LHCN-M2 (cell line): ENCODE measurements at regions not wholly inside any gene's neighbourhood (a gene's known extent, or its start where the extent isn't known, plus 50 kb on each side); places are given as distances from the start of the nearest gene placed in this dataset.

ENCODE experiments used
- DNase-seq: peaks from one replicate; pipeline ENCODE4 v3.0.0-alpha.2; 2012; ENCODE audit warnings: low read depth

DNA sequence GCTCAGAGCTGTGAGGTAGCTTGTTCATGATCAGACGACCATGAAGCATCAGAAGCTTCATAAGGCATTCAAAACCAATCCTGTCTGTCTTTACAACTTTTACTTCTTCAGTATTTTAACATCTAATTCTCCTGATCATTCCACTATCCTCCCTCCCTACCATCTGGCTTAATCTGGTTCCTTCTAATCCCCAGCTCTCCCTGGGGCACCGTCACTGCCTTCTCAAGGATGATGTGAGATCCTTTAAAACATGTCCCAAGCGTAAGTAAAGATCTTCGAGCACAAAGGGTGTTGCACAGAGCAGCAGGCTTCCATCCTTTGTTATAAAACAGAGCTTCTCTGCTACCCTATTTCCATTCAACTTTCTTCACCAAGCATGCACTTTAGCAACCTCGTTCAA is 362.7 kb upstream of the ARRDC4 start:
- no peak for DNase-seq

DNA sequence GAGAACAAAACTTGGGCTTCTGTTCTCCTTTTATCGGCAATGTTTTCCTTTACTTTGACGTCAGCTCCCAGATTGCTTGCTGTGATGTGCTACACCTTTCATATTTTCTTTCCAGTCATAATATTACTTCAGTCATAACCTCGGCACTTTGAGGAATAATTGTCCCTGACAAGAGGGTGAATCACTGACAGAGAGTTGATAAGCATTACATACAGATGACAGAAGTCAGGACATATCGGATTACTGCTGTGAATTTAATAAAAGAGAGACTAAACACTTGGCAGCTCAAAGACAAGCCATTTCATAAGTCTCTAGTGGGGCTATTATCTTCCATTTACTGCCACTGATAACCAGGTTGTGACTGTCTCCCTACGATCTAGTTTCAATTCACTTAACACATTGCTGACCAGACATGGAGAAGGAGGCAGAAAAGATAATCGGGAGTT is 362.1 kb upstream of the ARRDC4 start:
- DNase-seq, result no peak

DNA sequence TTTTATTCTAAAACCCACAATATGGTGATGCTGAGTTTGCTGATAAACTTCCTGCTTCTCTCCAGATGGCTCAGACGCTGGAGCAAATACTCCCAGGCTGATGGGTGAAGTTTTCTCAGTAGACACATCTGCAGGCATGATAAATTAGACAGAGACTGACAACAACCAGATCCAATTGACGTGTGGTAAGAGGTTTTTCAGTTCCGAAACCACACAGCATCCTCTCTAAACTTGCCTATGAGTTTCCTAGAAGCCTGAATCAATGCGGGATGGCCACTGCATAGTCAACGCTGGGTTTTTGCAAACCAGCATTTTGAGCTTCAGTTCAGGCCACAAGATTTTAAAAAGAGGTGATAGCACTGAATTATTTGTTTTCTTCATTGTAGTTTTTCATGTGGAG is 360.3 kb upstream of the ARRDC4 start:
- no peak for DNase-seq

DNA sequence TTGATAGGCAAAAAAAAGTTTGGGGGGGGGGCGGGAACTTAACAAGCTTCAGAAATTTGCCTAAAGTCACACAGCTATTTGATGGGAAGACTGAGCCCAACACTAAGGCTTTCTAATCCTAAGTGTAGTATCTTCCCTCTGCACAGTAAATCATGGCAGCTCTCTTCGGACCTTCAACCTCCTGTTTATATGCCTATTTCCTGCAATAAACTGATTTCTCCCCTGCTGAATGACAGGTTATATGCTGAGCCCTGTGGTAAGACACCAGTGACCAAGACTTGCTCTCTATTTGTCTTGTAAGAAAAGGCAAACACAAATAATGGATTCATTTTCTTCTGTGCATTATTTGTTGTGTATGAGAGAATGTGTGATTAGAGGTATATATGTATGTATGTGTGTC is 355.8 kb upstream of the ARRDC4 start:
- DNase-seq, result no peak

DNA sequence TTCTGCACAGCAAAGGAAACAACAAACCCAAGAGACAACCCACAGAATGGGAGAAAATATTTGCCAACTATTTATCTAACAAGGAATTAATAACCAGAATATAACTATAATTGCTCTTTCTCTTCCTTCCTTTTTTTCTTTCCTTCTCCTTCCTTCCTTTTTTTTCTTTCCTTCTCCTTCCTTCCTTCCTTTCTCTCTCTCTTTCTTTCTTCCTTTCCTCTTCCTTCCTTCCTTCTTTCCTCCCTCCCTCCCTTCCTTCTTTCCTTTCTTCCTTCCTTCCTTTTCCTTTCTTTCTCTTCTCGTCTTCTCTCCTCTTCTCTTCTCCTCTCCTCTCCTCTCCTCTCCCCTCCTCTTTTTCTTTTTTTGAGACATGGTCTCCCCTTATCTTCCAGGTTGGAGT is 345.4 kb upstream of the ARRDC4 start:
- no peak for DNase-seq

DNA sequence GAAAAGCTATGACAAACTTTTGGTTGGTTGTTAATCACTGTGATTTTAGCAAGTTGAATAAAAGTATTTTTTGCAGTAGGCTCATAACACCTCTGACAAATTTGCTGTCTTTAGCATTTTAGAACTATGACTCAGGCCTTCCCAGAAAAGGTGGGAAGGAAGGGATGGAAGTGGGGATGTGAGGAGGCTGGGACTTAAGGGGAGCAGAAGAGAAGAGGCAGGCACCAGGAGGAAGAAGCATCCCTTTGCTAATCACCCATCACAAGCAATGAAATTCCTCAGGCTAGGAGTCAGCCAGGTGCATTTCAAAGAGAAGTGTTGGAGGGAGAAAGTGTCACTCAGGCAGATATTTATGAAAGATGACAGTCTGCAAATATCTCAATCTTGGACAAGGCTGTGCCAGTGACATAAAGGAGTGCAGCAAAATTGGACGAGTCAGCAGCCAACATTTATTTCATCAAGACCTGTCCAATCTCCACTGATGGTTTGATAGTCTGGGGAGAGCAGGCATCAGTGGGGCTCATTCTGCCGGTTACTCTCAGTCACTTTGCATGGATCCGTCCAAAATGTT is 337.3 kb upstream of the ARRDC4 start:
- DNase-seq, result no peak

DNA sequence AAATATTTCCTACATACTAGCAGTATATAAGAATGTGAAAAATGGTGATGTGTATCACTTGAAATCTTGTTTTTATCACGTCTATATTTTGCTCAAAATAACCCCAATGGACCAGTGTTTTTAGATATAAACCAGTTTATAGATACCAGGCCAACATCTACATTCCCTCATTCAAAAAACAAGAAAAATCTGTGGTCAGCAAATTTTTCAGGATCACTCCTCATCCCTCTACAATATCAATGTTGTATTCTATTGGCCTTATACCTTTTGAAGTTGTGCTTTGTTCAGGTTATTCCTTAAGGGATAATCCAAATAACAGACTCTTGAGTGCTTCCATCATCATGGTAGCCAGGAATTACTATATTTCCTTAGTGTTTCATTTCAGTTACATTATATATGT is 332.9 kb upstream of the ARRDC4 start:
- DNase-seq, result no peak

DNA sequence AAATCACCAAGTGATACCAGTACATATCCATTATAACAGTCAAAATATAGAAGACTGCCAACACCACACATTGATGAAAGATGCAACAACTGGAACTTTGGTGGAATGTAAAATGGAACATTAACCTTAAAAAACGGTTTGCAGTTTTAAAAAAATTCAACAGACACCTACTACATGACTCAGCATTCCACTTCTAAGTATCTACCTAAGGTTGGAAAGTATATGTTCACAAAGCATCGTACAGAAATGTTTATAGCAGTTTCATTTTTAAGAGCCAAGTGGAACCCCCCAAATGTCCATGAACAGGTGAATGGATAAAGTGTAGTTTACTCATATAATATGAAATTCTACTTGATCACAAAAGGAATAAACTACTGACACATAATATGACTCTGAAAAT is 314.7 kb upstream of the ARRDC4 start:
- no peak for DNase-seq

DNA sequence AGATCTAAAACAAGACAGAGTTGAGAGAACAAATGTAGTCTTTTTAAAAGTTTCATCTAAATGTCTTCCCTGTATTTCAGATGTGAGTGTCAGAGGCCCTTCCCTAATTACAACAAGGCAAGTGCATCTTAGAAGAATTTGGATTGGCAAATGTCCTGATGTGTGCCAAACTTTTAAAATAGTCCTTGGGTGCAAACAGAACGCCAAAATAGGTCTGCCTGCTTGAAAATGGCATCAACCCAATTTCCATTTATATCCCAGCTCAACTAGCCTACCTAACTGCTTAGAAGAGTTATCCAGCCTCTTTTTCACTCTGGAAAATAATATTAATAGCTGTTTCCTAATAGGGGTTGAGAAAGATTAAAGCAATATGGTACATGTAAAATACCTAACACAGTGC is 311.8 kb upstream of the ARRDC4 start:
- DNase-seq, result no peak

DNA sequence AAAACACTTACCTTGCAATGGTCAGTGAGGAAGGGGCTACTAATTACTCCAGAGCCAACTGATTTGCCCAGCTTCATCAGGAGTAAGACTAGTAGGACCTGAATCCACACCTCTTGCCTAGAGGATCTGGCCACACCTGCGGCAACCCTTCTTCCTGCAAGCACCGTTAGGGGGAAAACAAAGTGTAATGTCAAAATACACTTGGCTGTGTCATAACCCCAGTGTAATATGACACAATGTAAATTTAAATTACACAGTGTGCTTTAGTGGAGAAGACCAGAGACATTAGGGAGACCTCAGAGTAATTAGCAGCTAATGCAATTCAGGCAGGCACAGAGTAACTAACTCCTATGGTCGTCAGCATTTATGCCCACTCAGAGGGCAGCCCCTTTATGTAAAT is 308.5 kb upstream of the ARRDC4 start:
- no peak for DNase-seq

DNA sequence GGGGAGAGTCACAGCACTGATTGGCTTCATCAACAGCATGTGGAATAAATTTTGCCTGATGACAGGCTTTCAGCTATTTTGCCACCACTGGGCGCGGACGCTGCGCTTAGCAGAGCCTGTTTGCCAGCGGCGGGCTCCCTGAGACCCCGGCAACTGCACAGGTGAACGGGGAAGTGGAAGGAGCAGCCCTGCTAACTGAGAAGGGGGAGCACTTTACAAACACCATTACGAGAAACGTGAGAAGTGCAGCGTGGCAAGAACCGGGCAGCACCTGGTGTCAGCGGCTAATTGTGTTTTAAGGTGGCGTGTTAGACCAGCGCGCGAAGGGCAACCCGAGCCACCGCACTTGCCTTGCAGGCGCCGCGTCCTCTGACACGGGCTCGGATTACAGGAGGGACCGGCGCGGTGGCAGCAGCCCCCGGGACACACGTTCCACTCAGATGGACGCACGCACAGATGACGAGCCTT is 307.8 kb upstream of the ARRDC4 start:
- DNase-seq, result no peak

DNA sequence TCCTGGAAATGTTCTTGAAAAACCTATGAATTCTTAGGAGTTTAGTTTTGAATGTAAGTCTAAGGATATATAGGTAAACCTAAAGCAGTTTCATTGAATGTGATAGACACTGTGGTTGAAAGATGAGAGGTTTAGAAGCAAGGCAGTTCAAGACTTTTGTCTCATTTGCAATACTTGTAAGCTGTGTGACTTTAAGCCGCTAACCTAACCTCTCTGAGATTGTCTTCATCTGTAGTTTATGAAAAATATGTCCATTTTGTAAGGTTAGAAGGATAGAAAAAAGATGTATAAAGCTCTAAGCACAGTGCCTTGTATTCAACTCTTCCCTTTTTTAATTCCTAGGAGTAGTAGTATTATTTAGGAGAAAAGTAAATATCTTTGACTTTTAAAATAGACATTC is 306.6 kb upstream of the ARRDC4 start:
- no peak for DNase-seq

DNA sequence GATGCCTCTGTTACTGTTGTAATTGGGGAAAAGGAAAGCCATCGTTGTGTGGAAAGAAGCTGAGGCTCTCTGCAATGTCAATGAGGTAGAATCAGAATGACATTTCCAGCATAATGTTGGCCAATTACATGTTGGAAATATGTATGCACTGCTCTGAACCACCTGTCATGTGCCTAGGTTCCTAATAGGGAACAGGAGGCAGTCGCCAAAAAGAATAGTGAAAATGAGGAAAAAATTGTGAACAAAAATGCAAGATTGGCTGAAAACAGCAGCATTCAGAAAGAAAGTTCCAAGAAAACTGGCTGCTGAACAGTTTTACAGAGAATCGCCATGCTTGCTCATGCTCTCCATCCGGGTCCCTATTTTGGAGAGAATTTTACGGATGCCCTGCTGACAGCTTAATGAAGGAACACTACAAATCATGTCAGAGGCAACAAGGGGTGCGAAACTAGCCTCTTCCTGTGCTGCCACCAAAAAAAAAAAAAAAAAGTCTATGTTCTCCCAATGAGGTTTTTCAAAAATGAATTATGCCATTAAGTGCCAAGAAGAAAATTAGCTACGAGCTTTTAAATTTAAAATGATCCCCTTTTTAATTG is 305.9 kb upstream of the ARRDC4 start:
- DNase-seq, result no peak

DNA sequence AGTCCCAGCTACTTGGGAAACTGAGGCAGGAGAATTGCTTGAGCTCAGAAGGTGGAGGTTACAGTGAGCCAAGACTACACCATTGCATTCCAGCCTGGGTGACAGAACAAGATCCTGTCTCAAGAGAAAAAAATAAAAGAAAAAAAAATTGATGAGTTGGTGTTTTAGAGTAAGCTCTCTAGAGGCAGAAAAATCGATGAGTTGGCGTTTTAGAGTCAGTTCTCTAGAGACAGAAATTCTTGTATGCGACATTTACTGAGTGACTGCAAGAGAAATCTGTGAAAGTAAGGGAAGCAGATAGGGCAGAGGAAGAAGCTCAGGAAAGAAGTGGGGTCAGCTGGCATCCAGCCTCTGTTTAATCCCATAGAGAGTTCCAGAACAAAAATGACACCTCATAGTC is 298.7 kb upstream of the ARRDC4 start:
- no peak for DNase-seq

DNA sequence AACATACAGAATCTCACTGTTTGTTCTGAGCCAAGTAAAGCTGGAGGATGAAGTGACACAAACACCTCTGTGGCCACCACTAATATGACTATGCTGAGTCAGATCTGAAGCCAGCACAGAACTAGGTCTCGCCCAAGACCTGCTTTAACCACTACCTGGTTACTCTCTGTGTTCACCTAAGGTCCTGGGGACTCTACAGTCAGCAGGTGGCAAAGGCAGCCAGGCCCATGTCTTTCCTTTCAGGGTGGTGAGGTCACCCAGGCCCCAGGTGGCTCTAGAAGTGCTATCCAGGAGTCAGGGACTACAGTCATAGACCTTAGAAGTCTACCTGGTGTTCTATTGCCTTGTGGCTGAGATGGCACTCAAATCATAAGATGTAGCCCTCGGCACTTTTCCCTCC is 287.9 kb upstream of the ARRDC4 start:
- DNase-seq, result no peak

DNA sequence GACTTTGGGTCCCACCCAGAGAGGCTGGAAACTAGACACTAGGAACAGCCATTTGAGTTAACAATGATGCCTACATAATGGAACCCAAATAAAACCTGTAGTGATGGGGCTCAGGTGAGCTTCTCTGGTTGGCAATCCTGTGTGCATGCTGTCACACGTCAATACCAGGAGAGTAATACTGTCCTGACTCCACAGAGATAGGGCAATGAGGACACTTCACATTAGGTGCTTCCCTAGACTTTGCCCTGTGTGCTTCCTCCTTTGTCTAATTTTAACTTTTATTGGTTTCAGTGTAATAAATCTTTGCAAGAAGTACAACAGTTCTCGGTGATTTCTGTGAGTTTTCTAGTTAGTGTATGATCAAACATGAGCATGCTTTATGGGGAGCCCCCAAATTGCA is 281.8 kb upstream of the ARRDC4 start:
- DNase-seq, result no peak

DNA sequence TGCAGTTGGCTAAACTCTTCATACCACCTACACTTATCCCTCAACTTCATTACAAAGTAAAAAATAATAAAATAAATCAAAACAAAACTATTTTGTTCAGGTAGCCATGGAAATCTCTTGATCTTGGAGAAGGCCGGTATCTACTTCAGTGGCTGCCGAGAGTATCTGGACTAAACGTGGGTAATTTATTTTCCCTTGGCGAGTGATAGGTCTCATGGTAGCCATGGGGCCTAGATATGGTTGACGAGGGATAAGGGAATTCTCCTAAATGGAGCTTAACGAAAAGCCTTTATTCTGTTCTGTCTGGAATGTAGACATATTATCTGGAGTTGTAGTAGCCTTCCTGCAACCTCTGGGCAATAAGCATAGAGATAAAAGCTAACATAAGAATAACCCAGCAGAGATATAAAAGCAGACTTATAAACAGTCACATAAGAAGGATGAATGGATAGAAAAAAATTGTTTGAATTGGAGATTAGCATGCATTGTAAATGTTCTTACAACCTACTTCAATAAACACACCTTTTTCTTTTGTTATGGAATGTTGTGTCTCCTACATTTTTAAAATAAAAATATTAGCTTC is 281.3 kb upstream of the ARRDC4 start:
- DNase-seq, result no peak

DNA sequence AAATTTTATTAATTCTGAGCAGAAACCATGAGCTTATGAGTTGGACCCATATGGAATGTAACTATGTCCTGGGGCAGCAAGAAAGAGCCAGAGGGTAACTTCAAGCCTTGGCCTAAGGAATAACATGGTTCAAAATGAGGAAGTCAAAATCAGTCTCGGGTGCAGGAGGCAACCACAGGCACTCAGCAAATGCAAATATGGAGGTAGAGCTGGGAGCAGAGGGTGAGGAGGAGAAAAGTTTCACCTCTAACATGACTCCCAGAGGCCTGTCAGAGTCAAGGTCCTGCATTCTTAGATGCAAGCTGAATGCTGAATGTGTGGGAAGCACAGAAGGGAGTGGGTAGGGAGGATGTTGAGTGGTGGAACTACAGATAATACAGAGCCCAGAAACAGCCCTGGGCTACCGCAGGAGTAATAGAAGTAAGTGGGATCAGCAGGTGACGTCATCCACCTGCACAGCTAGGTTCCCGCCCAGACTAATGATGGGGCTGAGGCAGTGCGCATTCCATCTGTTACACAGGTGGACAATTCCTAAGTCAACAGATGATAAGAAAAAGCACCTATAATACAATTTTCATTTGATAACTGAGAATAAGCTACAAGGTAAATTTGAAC is 279.8 kb upstream of the ARRDC4 start:
- no peak for DNase-seq

DNA sequence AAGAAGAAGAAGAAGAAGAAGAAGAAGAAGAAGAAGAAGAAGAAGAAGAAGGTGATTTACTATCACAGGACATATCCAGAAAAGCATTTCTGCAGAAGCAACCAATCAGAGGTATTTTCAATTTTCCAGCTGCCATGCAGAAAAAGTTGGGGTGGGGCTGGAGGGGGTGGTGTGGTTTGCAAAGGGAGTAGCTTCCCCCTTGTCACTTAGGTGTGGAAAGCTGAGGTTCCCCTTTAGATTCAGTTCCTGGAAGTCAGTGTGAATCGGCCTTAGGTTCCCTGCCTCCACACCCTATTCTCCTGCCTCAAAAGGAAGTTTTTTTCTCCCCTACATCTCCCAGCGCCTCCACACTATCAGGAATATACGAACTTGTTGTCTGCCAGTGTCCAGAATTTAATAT is 276.7 kb upstream of the ARRDC4 start:
- no peak for DNase-seq

DNA sequence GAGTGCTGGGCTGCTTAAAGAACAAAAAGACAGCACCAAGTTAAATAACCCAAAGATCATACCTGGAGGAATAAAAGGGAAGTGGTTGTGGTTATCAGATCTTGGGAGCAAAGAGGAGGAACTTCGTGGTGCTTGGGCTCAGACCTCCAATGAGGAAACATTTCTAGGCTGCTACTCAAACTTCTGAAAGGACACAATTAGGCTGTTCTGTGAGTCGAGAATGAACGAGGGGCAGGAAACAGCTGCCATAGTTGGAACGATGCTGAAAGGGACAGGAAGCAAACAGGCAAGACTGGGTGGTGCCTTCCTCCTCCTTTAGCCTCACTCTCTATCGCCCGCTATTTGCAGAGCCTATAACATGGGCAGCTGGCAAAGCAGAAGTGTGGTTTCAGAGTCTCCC is 276.3 kb upstream of the ARRDC4 start:
- DNase-seq, result no peak

DNA sequence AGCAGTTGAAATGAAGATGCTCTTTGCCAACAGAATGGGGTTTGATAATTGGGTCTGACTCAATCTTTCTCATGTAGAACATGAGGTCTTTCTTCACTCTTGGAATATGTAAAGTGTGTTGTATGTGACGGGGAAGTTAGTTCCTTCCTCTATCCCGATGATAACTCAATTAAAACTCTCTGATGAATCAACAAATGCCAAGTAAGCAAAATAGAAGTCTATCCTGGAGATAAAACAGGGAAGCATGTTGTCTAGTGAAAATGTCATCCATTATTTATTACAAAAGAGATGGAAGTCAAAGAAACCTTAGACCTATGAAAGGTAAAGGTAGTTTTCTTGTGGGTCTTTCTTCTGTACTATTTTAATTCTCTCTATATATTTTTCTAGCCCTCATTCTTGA is 274.2 kb upstream of the ARRDC4 start:
- DNase-seq, result no peak

DNA sequence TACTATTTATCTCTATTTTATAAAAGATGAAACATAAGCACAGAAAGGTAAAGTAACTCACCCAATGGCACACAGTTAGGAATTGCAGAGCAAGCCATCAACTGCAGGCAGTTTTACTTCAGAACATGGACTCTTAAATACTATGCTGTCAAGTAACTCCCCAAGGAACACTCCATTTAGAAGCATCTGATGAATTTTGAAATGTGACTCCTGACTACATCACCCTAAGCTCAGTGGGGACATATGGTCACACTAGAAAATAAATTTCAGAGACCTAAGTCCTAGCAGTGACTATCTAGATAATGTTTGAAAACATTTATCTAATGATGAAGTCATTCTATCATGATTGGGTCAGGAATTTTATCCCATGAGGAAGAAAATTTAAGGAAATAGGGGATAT is 272.8 kb upstream of the ARRDC4 start:
- DNase-seq, result no peak

DNA sequence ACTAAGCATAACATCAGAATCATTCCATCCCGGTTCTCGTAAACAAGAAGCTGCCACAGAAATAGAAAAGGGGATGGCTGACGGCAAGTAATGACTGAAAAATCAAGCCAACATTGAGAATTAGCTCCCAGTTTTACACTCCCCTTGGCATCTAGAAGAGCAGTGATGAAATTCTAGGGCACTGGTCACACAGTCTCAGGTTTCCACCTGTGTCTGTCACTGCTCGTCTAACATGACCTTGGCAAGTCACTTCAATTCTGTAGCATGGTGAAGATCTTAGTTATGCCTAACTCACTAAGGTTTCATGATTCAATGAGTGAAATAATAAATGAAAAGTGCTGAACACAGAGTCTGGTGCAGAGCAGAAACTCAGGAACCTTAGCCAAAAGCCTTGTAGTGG is 272.3 kb upstream of the ARRDC4 start:
- no peak for DNase-seq
